ENCODE measurements at regions not wholly inside any gene's neighbourhood (a gene's known extent, or its start where the extent isn't known, plus 50 kb on each side); places are given as distances from the start of the nearest gene placed in this dataset.

DNA sequence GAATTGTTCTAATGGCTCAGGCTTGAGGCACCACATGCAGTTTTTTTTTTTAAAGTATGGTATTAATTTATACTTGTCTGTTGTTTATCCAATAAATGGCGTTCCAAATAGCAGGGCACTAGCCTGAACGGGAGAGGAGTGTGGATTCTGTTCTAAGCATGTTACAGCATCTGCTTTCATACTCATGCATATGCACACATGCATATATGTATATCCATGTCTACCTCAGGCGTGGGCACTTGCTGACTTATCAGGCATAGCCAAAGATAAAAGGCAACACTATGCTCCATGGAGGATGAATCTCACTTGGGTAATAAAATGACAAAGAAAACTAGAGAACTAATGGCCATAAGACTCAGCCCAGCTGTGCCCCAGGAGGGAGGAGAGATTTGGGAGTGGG lies 393.8 kb downstream of the GADD45G start:
- TF ChIP-seq, protein P1, sequence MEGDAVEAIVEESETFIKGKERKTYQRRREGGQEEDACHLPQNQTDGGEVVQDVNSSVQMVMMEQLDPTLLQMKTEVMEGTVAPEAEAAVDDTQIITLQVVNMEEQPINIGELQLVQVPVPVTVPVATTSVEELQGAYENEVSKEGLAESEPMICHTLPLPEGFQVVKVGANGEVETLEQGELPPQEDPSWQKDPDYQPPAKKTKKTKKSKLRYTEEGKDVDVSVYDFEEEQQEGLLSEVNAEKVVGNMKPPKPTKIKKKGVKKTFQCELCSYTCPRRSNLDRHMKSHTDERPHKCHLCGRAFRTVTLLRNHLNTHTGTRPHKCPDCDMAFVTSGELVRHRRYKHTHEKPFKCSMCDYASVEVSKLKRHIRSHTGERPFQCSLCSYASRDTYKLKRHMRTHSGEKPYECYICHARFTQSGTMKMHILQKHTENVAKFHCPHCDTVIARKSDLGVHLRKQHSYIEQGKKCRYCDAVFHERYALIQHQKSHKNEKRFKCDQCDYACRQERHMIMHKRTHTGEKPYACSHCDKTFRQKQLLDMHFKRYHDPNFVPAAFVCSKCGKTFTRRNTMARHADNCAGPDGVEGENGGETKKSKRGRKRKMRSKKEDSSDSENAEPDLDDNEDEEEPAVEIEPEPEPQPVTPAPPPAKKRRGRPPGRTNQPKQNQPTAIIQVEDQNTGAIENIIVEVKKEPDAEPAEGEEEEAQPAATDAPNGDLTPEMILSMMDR (IDR thresholded peaks at IDR 0.05), result no peak
- TF ChIP-seq POLR2AphosphoS5 (IDR thresholded peaks at IDR 0.05) (no peak), POLR2A (IDR thresholded peaks at IDR 0.05) (no peak), EP300 (IDR thresholded peaks at IDR 0.05) (no peak)

All from suprapubic skin (tissue), 4 donors.